Kidney (tissue), 13 donors: ENCODE measurements at regions not wholly inside any gene's neighbourhood (a gene's known extent, or its start where the extent isn't known, plus 50 kb on each side); places are given as distances from the start of the nearest gene placed in this dataset.
"Not testable (repeated sequence)": the region's sequence is repeated elsewhere in the genome, so short reads cannot be mapped to it uniquely, and the experiment has no call there.

Experiments
- DNase-seq, 5 donors: peaks; one replicate each; pipeline ENCODE4 v3.0.0-alpha.2; 2013 to 2020
- FAIRE-seq: peaks from 2 replicates; lab custom pipeline; 2012; peaks lifted over from hg19 to GRCh38; lab: Jason Lieb, UNC
- H3K27ac ChIP-seq, 2 donors: one replicate each; pipeline ENCODE4 v1.7.0; 2013; ENCODE audit warnings: low read depth in 2 of 2, low read length in 2 of 2, inconsistent platforms in 1 of 2
- H3K27me3 ChIP-seq: one replicate; pipeline ENCODE4 v1.7.1; 2013; ENCODE audit warnings: low read length, inconsistent platforms; ENCODE audit not compliant: control insufficient read depth, insufficient read depth
- H3K36me3 ChIP-seq, 3 donors: one replicate each; pipeline versions ENCODE4 v1.7.0 to v1.7.1; 2013; ENCODE audit warnings: low read length in 3 of 3, control low read depth in 1 of 3, inconsistent platforms in 1 of 3; ENCODE audit not compliant: insufficient read depth in 3 of 3, control insufficient read depth in 2 of 3
- H3K4me1 ChIP-seq, 3 donors: one replicate each; pipeline versions ENCODE4 v1.7.0 to v1.7.1; 2013; ENCODE audit warnings: low read length in 3 of 3, inconsistent platforms in 1 of 3, low read depth in 1 of 3; ENCODE audit not compliant: control insufficient read depth in 2 of 3, insufficient read depth in 2 of 3
- H3K4me3 ChIP-seq, 3 donors: one replicate each; pipeline versions ENCODE4 v1.7.0 to v1.8.1; 2013; ENCODE audit warnings: low read length in 3 of 3, control low read depth in 1 of 3, inconsistent platforms in 1 of 3
- H3K9ac ChIP-seq, 3 donors: one replicate each; pipeline versions ENCODE4 v1.7.0 to v1.7.1; 2013; ENCODE audit warnings: low read length in 3 of 3, control low read depth in 1 of 3, inconsistent platforms in 1 of 3
- H3K9me3 ChIP-seq, 3 donors: one replicate each; pipeline versions ENCODE4 v1.7.0 to v1.7.1; 2013; ENCODE audit warnings: low read length in 3 of 3, control low read depth in 1 of 3, inconsistent platforms in 1 of 3; ENCODE audit not compliant: control insufficient read depth in 2 of 3, insufficient read depth in 1 of 3
- intact Hi-C: fragments of 100-400 bp; cut with DNase I; formaldehyde crosslinking; loops from one replicate; pipeline ENCODE4 v1.11.1; 2022
- TF ChIP-seq, protein P1 (sequence below): IDR thresholded peaks from 3 replicates; pipeline ENCODE4 v1.5.1; 2012; ENCODE audit warnings: mild to moderate bottlenecking, moderate library complexity, borderline replicate concordance; ENCODE audit not compliant: insufficient read depth; ENCODE audit errors: extremely low read depth
- donor health status: control.
- donor health status: control.
- donor health status: control.
- donor health status: control.
- donor health status: control.
- donor health status: DM: yes; HTN: yes; CAD: no.
- donor health status: Normal renal cell carcinoma (clear cell type).

DNA sequence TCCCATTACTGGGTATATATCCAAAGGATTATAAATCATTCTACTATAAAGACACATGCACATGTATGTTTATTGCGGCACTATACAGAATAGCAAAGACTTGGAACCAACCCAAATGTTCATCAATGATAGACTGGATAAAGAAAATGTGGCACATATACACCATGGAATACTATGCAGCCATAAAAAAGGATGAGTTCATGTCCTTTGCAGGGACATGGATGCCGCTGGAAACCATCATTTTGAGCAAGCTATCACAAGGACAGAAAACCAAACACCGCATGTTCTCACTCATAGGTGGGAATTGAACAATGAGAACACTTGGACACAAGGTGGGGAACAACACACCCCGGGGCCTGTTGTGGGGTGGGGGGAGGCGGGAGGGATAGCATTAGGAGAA, 57.0 kb upstream of the NEUROD1 start:
- H3K4me3 ChIP-seq, H3K36me3 ChIP-seq, H3K4me1 ChIP-seq, H3K9me3 ChIP-seq, H3K9ac ChIP-seq, H3K27ac ChIP-seq, DNase-seq, intact Hi-C loops, FAIRE-seq, H3K27me3 ChIP-seq: not testable (repeated sequence)

DNA sequence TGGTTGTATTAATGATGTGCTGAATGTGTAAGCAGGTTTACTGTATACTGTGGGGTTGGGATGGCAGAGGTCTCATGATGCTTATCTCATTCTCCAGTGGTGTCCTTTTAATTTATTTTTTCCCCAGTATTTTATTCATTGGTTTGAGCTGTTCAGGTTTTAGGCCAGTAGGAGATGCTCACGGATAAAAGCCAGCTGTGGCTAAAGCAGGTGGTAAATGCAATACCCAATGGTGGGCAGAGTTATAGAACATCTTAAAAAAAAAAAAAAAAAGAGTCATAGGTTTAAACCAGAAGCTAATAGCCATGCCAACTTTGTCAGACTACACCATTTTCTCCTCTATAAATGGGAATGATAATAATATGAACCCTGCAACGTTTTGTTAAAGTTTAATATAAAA, 57.8 kb upstream of the NEUROD1 start:
- no peak overlapping the region for H3K9ac ChIP-seq
- H3K27me3 ChIP-seq = no peaks in the 10 kb centered on the region
- H3K27ac ChIP-seq = no peak overlapping the region
- DNase-seq = no peak
- no peak overlapping the region for H3K4me3 ChIP-seq
- intact Hi-C loops = no loop called here
- FAIRE-seq = no peak
- peaks cover 0 to 6% (median 0%) of the 10 kb centered on the region in 3 donors for H3K4me1 ChIP-seq
- TF ChIP-seq, protein P1, sequence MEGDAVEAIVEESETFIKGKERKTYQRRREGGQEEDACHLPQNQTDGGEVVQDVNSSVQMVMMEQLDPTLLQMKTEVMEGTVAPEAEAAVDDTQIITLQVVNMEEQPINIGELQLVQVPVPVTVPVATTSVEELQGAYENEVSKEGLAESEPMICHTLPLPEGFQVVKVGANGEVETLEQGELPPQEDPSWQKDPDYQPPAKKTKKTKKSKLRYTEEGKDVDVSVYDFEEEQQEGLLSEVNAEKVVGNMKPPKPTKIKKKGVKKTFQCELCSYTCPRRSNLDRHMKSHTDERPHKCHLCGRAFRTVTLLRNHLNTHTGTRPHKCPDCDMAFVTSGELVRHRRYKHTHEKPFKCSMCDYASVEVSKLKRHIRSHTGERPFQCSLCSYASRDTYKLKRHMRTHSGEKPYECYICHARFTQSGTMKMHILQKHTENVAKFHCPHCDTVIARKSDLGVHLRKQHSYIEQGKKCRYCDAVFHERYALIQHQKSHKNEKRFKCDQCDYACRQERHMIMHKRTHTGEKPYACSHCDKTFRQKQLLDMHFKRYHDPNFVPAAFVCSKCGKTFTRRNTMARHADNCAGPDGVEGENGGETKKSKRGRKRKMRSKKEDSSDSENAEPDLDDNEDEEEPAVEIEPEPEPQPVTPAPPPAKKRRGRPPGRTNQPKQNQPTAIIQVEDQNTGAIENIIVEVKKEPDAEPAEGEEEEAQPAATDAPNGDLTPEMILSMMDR = no peak
- no peaks in the 10 kb centered on the region for H3K36me3 ChIP-seq
- no peaks in the 10 kb centered on the region for H3K9me3 ChIP-seq

- Histone ChIP-seq H3K27me3 (no peaks in the 10 kb centered on the region), H3K9ac (no peak overlapping the region), H3K36me3 (no peaks in the 10 kb centered on the region), H3K27ac (no peak overlapping the region), H3K4me1 (peaks cover 0 to 9% (median 0%) of the 10 kb centered on the region in 3 donors), H3K4me3 (no peak overlapping the region), H3K9me3 (no peaks in the 10 kb centered on the region)
- DNase-seq (no peak), FAIRE-seq (no peak)
- TF ChIP-seq, protein P1 = no peak
- intact Hi-C loops = no loop called here
Observed at GRCh38 chr2:181738563-181738962, 58.2 kb upstream of the NEUROD1 start.

- TF ChIP-seq, protein P1 = no peak
- DNase-seq = no peak
- intact Hi-C loops = loop anchor here (10.0 kb wide), 1 partner anchor 333 kb away; no protein-coding TSS in a partner anchor
- Histone ChIP-seq H3K4me3 (no peak overlapping the region), H3K4me1 (peaks cover 0 to 9% (median 0%) of the 10 kb centered on the region in 3 donors), H3K36me3 (no peaks in the 10 kb centered on the region), H3K27me3 (no peaks in the 10 kb centered on the region), H3K27ac (no peak overlapping the region), H3K9ac (no peak overlapping the region), H3K9me3 (no peaks in the 10 kb centered on the region)
- no peak for FAIRE-seq
Observed at GRCh38 chr2:181741756-181742155, 61.4 kb upstream of the NEUROD1 start.
